MG63 (cell line): ENCODE measurements at regions not wholly inside any gene's neighbourhood (a gene's known extent, or its start where the extent isn't known, plus 50 kb on each side); places are given as distances from the start of the nearest gene placed in this dataset.
"Not testable (repeated sequence)": the region's sequence is repeated elsewhere in the genome, so short reads cannot be mapped to it uniquely, and the experiment has no call there.

Source experiments
- DNase-seq: peaks from one replicate; pipeline ENCODE4 v3.0.0-alpha.2; 2020
- H3K27me3 ChIP-seq: fragments of 250-450 bp; sonication (Bioruptor Pico); 2 replicates; pipeline ENCODE4 v1.5.1; 2020; ENCODE audit warnings: mild to moderate bottlenecking, moderate library complexity
- H3K36me3 ChIP-seq: fragments of 250-450 bp; sonication (Bioruptor Pico); 2 replicates; pipeline ENCODE4 v1.5.1; 2020; ENCODE audit warnings: mild to moderate bottlenecking, moderate library complexity
- H3K4me3 ChIP-seq: fragments of 250-450 bp; sonication (Bioruptor Pico); 2 replicates; pipeline ENCODE4 v1.5.1; 2020; ENCODE audit warnings: mild to moderate bottlenecking, moderate library complexity
- H3K9me3 ChIP-seq: fragments of 250-450 bp; sonication (Bioruptor Pico); 2 replicates; pipeline ENCODE4 v1.5.1; 2020; ENCODE audit warnings: mild to moderate bottlenecking, moderate library complexity

GRCh38 chr2:224126440-224126839, 87.4 kb upstream of the SERPINE2 start:
- H3K4me3 ChIP-seq = no peak overlapping the region
- H3K9me3 ChIP-seq = no peaks in the 10 kb centered on the region
- no peaks in the 10 kb centered on the region for H3K27me3 ChIP-seq
- DNase-seq = no peak
- no peaks in the 10 kb centered on the region for H3K36me3 ChIP-seq

GRCh38 chr2:224126003-224126402, 86.9 kb upstream of the SERPINE2 start:
- Histone ChIP-seq H3K36me3 (no peaks in the 10 kb centered on the region), H3K27me3 (no peaks in the 10 kb centered on the region)
- no peak for DNase-seq

GRCh38 chr2:224122542-224122941, 83.5 kb upstream of the SERPINE2 start:
- Histone ChIP-seq H3K9me3 (no peaks in the 10 kb centered on the region), H3K4me3 (no peak overlapping the region), H3K27me3 (no peaks in the 10 kb centered on the region), H3K36me3 (no peaks in the 10 kb centered on the region)
- no peak for DNase-seq

More at GRCh38 chr2:224126003-224126402, 86.9 kb upstream of the SERPINE2 start:
- H3K9me3 ChIP-seq = no peaks in the 10 kb centered on the region
- no peak overlapping the region for H3K4me3 ChIP-seq

GRCh38 chr2:224121406-224122067, 82.5 kb upstream of the SERPINE2 start:
- no peaks in the 10 kb centered on the region for H3K9me3 ChIP-seq
- H3K4me3 ChIP-seq = no peak overlapping the region
- H3K36me3 ChIP-seq = no peaks in the 10 kb centered on the region
- DNase-seq = no peak
- no peaks in the 10 kb centered on the region for H3K27me3 ChIP-seq

GRCh38 chr2:224120986-224121385, 81.9 kb upstream of the SERPINE2 start:
- no peak overlapping the region for H3K4me3 ChIP-seq
- no peak for DNase-seq
- H3K36me3 ChIP-seq = no peaks in the 10 kb centered on the region
- H3K27me3 ChIP-seq = no peaks in the 10 kb centered on the region
- H3K9me3 ChIP-seq = peaks cover 5% of the 10 kb centered on the region; the same call in 1 of the 2 replicates

- H3K4me3 ChIP-seq, H3K36me3 ChIP-seq, DNase-seq, H3K27me3 ChIP-seq: not testable (repeated sequence)
- H3K9me3 ChIP-seq = peaks cover 11% of the 10 kb centered on the region; the same call in 1 of the 2 replicates
These were observed 80.8 kb upstream of the SERPINE2 start for GRCh38 chr2:224119846-224120245.

GRCh38 chr2:224114428-224114827, 75.3 kb upstream of the SERPINE2 start:
- DNase-seq = no peak

GRCh38 chr2:224113930-224114329, 74.8 kb upstream of the SERPINE2 start:
- not testable (repeated sequence) for DNase-seq, H3K36me3 ChIP-seq, H3K27me3 ChIP-seq, H3K4me3 ChIP-seq
- peaks cover 14% of the 10 kb centered on the region; the same call in 1 of the 2 replicates for H3K9me3 ChIP-seq

More at GRCh38 chr2:224114428-224114827, 75.3 kb upstream of the SERPINE2 start:
- no peaks in the 10 kb centered on the region for H3K27me3 ChIP-seq
- no peak overlapping the region for H3K4me3 ChIP-seq
- peaks cover 14% of the 10 kb centered on the region; the same call in 1 of the 2 replicates for H3K9me3 ChIP-seq
- H3K36me3 ChIP-seq = no peaks in the 10 kb centered on the region

- peak; percentile 73 for DNase-seq
These were observed 72.5 kb upstream of the SERPINE2 start for GRCh38 chr2:224111576-224111975.

GRCh38 chr2:224110811-224111210, 71.7 kb upstream of the SERPINE2 start:
- peak; percentile 24 for DNase-seq
- peaks cover 8% of the 10 kb centered on the region; the same call in 1 of the 2 replicates for H3K9me3 ChIP-seq
- no peaks in the 10 kb centered on the region for H3K36me3 ChIP-seq
- no peak overlapping the region for H3K4me3 ChIP-seq
- H3K27me3 ChIP-seq = no peaks in the 10 kb centered on the region

More at GRCh38 chr2:224111576-224111975, 72.5 kb upstream of the SERPINE2 start:
- Histone ChIP-seq H3K9me3 (peaks cover 14% of the 10 kb centered on the region; the same call in 1 of the 2 replicates), H3K36me3 (no peaks in the 10 kb centered on the region), H3K4me3 (no peak overlapping the region), H3K27me3 (no peaks in the 10 kb centered on the region)

- DNase-seq = no peak
- H3K27me3 ChIP-seq = no peaks in the 10 kb centered on the region
- no peaks in the 10 kb centered on the region for H3K36me3 ChIP-seq
- H3K4me3 ChIP-seq = no peak overlapping the region
- H3K9me3 ChIP-seq = peaks cover 3% of the 10 kb centered on the region; the same call in 1 of the 2 replicates
These were observed 70.7 kb upstream of the SERPINE2 start for GRCh38 chr2:224109751-224110150.

- Histone ChIP-seq H3K4me3 (no peak overlapping the region), H3K9me3 (0 out of 2 replicates have a peak, but pooled peaks cover under 1% of the 10 kb centered on the region), H3K27me3 (no peaks in the 10 kb centered on the region), H3K36me3 (no peaks in the 10 kb centered on the region)
- DNase-seq = no peak
These were observed 67.7 kb upstream of the SERPINE2 start for GRCh38 chr2:224106794-224107193.

- Histone ChIP-seq H3K4me3 (no peak overlapping the region), H3K9me3 (no peaks in the 10 kb centered on the region), H3K36me3 (no peaks in the 10 kb centered on the region), H3K27me3 (no peaks in the 10 kb centered on the region)
- DNase-seq = no peak
These were observed 65.7 kb upstream of the SERPINE2 start for GRCh38 chr2:224104668-224105386.

- no peaks in the 10 kb centered on the region for H3K27me3 ChIP-seq
- no peak for DNase-seq
- no peak overlapping the region for H3K4me3 ChIP-seq
- no peaks in the 10 kb centered on the region for H3K36me3 ChIP-seq
- H3K9me3 ChIP-seq = no peaks in the 10 kb centered on the region
These were observed 64.6 kb upstream of the SERPINE2 start for GRCh38 chr2:224103651-224104050.

- H3K4me3 ChIP-seq = no peak overlapping the region
- DNase-seq = no peak
- H3K36me3 ChIP-seq = no peaks in the 10 kb centered on the region
- no peaks in the 10 kb centered on the region for H3K9me3 ChIP-seq
- no peaks in the 10 kb centered on the region for H3K27me3 ChIP-seq
These were observed 63.9 kb upstream of the SERPINE2 start for GRCh38 chr2:224102991-224103390.

- peak; percentile 57 for DNase-seq
- Histone ChIP-seq H3K4me3 (no peak overlapping the region), H3K36me3 (no peaks in the 10 kb centered on the region), H3K27me3 (no peaks in the 10 kb centered on the region), H3K9me3 (no peaks in the 10 kb centered on the region)
These were observed 62.9 kb upstream of the SERPINE2 start for GRCh38 chr2:224101820-224102630.
